Lower leg skin (tissue), 4 donors: ENCODE measurements at regions not wholly inside any gene's neighbourhood (a gene's known extent, or its start where the extent isn't known, plus 50 kb on each side); places are given as distances from the start of the nearest gene placed in this dataset.

Source experiments
- DNase-seq, 2 donors: peaks; one replicate each; pipeline ENCODE4 v3.0.0-alpha.2; 2019; ENCODE audit warnings: low spot score in 2 of 2
- H3K4me3 ChIP-seq: fragments of 200-600 bp; sonication (generic); 2 replicates; pipeline ENCODE4 v1.5.1; 2017; ENCODE audit warnings: mild to moderate bottlenecking, low read depth; ENCODE audit not compliant: poor library complexity, severe bottlenecking
- CTCF ChIP-seq, 3 donors: fragments of 450-650 bp; IDR thresholded peaks; one replicate each; pipeline ENCODE4 v1.5.1; 2016; ENCODE audit warnings: antibody characterized with exemption in 3 of 3, mild to moderate bottlenecking in 3 of 3, moderate library complexity in 2 of 3
- POLR2A ChIP-seq, 2 donors: fragments of 450-650 bp; IDR thresholded peaks; one replicate each; pipeline ENCODE4 v1.6.1; 2016 to 2017; ENCODE audit warnings: antibody characterized with exemption in 2 of 2, mild to moderate bottlenecking in 1 of 2, moderate library complexity in 1 of 2
- WGBS, 2 donors: methylation state at CpG; one replicate each; pipeline ENCODE4 v1.1.5; 2018; 5-methylcytosine and 5-hydroxymethylcytosine counted together
- intact Hi-C: fragments of 100-400 bp; cut with DNase I; formaldehyde crosslinking; loops from one replicate; pipeline ENCODE4 v1.15.0; 2023; ENCODE audit warnings: low total_unique reads

DNA sequence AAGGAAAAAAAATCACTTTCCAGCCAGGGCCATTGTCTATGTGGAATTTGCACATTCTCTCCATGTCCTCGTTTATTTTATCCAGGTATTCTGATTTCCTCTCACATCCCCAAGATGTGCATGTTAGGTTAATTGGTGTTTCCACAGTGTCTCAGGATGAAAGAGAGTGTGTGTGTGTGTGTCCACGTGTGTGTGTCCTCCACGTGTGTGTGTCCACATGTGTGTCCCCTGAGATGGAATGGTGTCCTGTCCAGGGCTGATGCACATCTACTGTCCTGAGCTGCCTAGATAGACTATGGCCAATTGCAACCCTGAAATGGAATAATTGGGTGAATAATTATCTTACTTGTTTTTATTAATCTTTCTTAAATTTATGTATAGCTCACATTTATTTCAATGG is 2436.5 kb downstream of the PCDH9 start:
- TF ChIP-seq CTCF (IDR thresholded peaks at IDR 0.05): no peak
- TF ChIP-seq POLR2A (IDR thresholded peaks at IDR 0.05): no peak
- 72 to 76% methylated on average over 3 of the region's 3 CpGs for WGBS, 2 donors
- H3K4me3 ChIP-seq: no peak overlapping the region
- no peak for DNase-seq
- intact Hi-C loops: no loop called here

DNA sequence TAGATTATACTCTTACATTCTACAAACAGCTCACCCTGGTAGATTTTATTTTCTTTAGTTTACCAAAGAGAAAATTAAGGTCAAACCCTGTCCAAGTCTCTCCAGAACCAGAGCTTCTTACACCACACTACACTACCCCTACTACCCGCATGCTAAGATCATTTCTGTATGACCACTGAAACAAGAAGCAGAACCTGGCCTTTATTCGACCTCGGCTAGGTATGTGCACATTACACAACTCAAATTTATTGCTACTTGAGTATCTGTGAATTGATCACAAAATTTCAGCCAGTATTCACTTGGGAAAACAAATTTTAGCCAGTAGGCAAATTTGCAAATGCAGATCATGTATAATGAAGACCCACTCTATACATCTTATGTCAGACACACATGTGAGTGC is 2437.0 kb downstream of the PCDH9 start:
- no peak for TF ChIP-seq CTCF (IDR thresholded peaks at IDR 0.05)
- no peak for TF ChIP-seq POLR2A (IDR thresholded peaks at IDR 0.05)
- H3K4me3 ChIP-seq: no peak overlapping the region
- intact Hi-C loops: no loop called here
- DNase-seq: no peak
- WGBS, 2 donors: 83 to 87% methylated on average over 3 of the region's 3 CpGs

DNA sequence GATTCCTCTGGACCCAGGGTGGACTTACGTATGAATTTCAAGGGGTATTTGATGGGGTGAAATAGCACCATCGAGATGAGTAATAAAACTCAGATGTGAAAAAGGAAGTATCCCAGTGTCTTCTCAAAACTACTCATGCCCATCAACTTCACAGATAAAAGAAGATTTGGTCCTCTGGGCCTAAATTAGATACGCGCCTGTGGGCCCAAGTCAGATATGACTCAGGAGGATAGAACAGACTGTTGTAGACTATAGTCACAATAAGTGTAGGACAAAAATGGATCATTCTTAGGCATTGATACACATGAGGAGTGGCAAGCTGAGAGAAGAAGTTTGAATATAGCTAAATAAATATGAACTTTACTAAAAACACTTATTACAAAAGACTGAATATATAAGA is 2438.8 kb downstream of the PCDH9 start:
- 94 to 97% methylated on average over 4 of the region's 4 CpGs for WGBS, 2 donors
- no peak for TF ChIP-seq POLR2A (IDR thresholded peaks at IDR 0.05)
- no peak for TF ChIP-seq CTCF (IDR thresholded peaks at IDR 0.05)
- no peak overlapping the region for H3K4me3 ChIP-seq
- intact Hi-C loops: no loop called here
- DNase-seq: no peak

DNA sequence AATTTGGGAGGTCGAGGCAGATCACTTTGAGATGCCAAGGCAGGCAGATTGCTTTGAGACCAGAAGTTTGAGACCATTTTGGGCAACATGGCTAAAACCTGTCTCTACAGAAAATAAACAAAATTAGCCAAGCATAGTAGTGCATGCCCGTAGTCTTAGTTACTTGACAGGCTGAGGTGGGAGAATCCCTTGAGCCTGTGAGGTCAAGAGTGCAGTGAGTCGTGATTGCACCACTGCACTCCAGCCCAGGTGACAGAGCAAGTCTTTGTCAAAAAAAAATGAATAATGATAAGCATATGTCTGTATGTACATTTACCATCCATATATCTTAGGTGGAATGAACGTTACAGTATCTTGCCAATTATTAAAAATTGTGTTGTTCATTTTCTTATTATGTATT is 2447.7 kb downstream of the PCDH9 start:
- WGBS, 2 donors: 66 to 72% methylated on average over 4 of the region's 4 CpGs
- TF ChIP-seq CTCF (IDR thresholded peaks at IDR 0.05): no peak
- TF ChIP-seq POLR2A (IDR thresholded peaks at IDR 0.05): no peak
- intact Hi-C loops: no loop called here
- DNase-seq: no peak
- H3K4me3 ChIP-seq: no peak overlapping the region

DNA sequence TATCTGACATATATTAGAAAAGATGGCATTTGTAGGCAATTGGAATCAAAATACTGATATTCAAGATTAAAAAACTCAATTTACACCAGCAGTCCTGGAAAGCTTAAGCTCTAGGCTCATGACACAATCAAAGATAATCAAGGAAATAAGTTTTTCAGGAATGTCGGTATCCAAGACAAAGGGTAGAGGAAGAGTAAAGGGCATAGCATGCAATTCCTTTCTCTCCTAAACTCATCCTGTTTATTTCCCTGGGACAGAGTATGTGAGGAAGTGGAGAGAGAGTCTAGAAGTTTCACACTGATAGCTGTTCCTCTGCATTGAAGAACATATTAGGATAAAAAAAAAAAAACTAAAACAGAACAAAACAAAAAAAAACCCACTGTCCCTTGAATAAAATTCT is 2452.1 kb downstream of the PCDH9 start:
- no peak overlapping the region for H3K4me3 ChIP-seq
- no peak for DNase-seq
- TF ChIP-seq POLR2A (IDR thresholded peaks at IDR 0.05): no peak
- no peak for TF ChIP-seq CTCF (IDR thresholded peaks at IDR 0.05)
- 71 to 73% methylated on average over 1 of the region's 1 CpG for WGBS, 2 donors
- intact Hi-C loops: no loop called here

- no peak for TF ChIP-seq CTCF (IDR thresholded peaks at IDR 0.05)
- TF ChIP-seq POLR2A (IDR thresholded peaks at IDR 0.05): no peak
- H3K4me3 ChIP-seq: no peak overlapping the region
- 80 to 86% methylated on average over 1 of the region's 1 CpG for WGBS, 2 donors
- DNase-seq: no peak
- intact Hi-C loops: no loop called here
These were observed 2455.2 kb downstream of the PCDH9 start for GRCh38 chr13:64774915-64775314.
